Mesendoderm (in vitro differentiated cells): ENCODE measurements at regions not wholly inside any gene's neighbourhood (a gene's known extent, or its start where the extent isn't known, plus 50 kb on each side); places are given as distances from the start of the nearest gene placed in this dataset.

Experiments used
- DNase-seq: peaks from one replicate; pipeline ENCODE4 v3.0.0; 2013
- H2AK5ac ChIP-seq: 2 replicates; pipeline ENCODE4 v1.6.1; 2013; ENCODE audit warnings: low read length, inconsistent platforms
- H2BK120ac ChIP-seq: 2 replicates; pipeline ENCODE4 v1.6.1; 2013; ENCODE audit warnings: low read depth, mild to moderate bottlenecking, low read length, moderate library complexity, mixed read lengths
- H2BK15ac ChIP-seq: replicated peaks from 2 replicates; pipeline ENCODE4 v1.6.1; 2013; ENCODE audit warnings: low read depth, mild to moderate bottlenecking, moderate library complexity
- H2BK5ac ChIP-seq: 2 replicates; pipeline ENCODE4 v1.6.1; 2013; ENCODE audit warnings: low read length, inconsistent platforms
- H3K18ac ChIP-seq: 2 replicates; pipeline ENCODE4 v1.6.1; 2013; ENCODE audit warnings: mild to moderate bottlenecking, low read length, mixed read lengths
- H3K23ac ChIP-seq: one replicate; pipeline ENCODE4 v1.6.1; 2013; ENCODE audit warnings: low read length
- H3K27ac ChIP-seq: 2 replicates; pipeline ENCODE4 v1.5.1; 2013; ENCODE audit warnings: low read depth, mild to moderate bottlenecking, inconsistent platforms, low read length, moderate library complexity
- H3K27me3 ChIP-seq: 2 replicates; pipeline ENCODE4 v1.6.1; 2013; ENCODE audit warnings: low read length, control low read depth, mild to moderate bottlenecking, inconsistent platforms; ENCODE audit not compliant: insufficient read depth, poor library complexity
- H3K36me3 ChIP-seq: 2 replicates; pipeline ENCODE4 v1.6.1; 2013; ENCODE audit warnings: low read length, inconsistent platforms; ENCODE audit not compliant: control insufficient read depth, insufficient read depth
- H3K4ac ChIP-seq: one replicate; pipeline ENCODE4 v1.6.1; 2013; ENCODE audit warnings: low read depth, mild to moderate bottlenecking, low read length, moderate library complexity
- H3K4me1 ChIP-seq: 2 replicates; pipeline ENCODE4 v1.6.1; 2013; ENCODE audit warnings: low read depth, low read length, inconsistent platforms; ENCODE audit not compliant: control insufficient read depth
- H3K4me2 ChIP-seq: 2 replicates; pipeline ENCODE4 v1.6.1; 2013; ENCODE audit warnings: low read length
- H3K4me3 ChIP-seq: 2 replicates; pipeline ENCODE4 v1.5.1; 2013; ENCODE audit warnings: mild to moderate bottlenecking, low read length
- H3K56ac ChIP-seq: one replicate; pipeline ENCODE4 v1.6.1; 2013; ENCODE audit warnings: low read length
- H3K79me1 ChIP-seq: 2 replicates; pipeline ENCODE4 v1.6.1; 2013; ENCODE audit warnings: low read length, inconsistent platforms
- H3K79me2 ChIP-seq: 2 replicates; pipeline ENCODE4 v1.6.1; 2013; ENCODE audit warnings: mild to moderate bottlenecking, low read length; ENCODE audit not compliant: control insufficient read depth, insufficient read depth
- H3K9ac ChIP-seq: 2 replicates; pipeline ENCODE4 v1.6.1; 2013; ENCODE audit warnings: low read length, inconsistent platforms
- H4K5ac ChIP-seq: one replicate; pipeline ENCODE4 v1.6.1; 2013; ENCODE audit warnings: low read length
- H4K8ac ChIP-seq: one replicate; pipeline ENCODE4 v1.6.1; 2013; ENCODE audit warnings: low read depth, mild to moderate bottlenecking, control low read depth, low read length, moderate library complexity
- WGBS: extraction: QIAGEN DNeasy Blood & Tissue Kit; methylation state at CpG from one replicate; pipeline ENCODE4 v1.1.7; 2013; ENCODE audit warnings: low lambda C conversion rate, missing lambda C conversion rate; ENCODE audit not compliant: insufficient coverage; ENCODE audit errors: extremely low coverage; 5-methylcytosine and 5-hydroxymethylcytosine counted together

GRCh38 chr6:167572106-167572505 lies 247.2 kb downstream of the TTLL2 start:
- DNase-seq = no peak
- no peak overlapping the region for H3K4me3 ChIP-seq
- no peak overlapping the region for H3K18ac ChIP-seq
- H3K9ac ChIP-seq = no peak overlapping the region
- no peaks in the 10 kb centered on the region for H3K79me2 ChIP-seq
- no peak overlapping the region for H2AK5ac ChIP-seq
- H3K4me1 ChIP-seq = no peaks in the 10 kb centered on the region
- H2BK15ac ChIP-seq = no peak overlapping the region
- no peak overlapping the region for H3K23ac ChIP-seq
- no peak overlapping the region for H2BK120ac ChIP-seq
- H3K4me2 ChIP-seq = no peak overlapping the region
- no peak overlapping the region for H4K8ac ChIP-seq
- no peaks in the 10 kb centered on the region for H3K36me3 ChIP-seq
- H2BK5ac ChIP-seq = no peak overlapping the region
- H3K56ac ChIP-seq = no peak overlapping the region
- WGBS = no CpG with 5 or more reads among the region's 10 CpGs
- H3K4ac ChIP-seq = no peak overlapping the region
- H3K27me3 ChIP-seq = no peaks in the 10 kb centered on the region
- H4K5ac ChIP-seq = no peak overlapping the region
- no peak overlapping the region for H3K27ac ChIP-seq
- H3K79me1 ChIP-seq = no peaks in the 10 kb centered on the region

- no peak overlapping the region for H3K4me2 ChIP-seq
- H2BK5ac ChIP-seq = no peak overlapping the region
- no peak overlapping the region for H3K4ac ChIP-seq
- H3K56ac ChIP-seq = peak overlapping the region; percentile 42
- no peak overlapping the region for H4K8ac ChIP-seq
- no peak overlapping the region for H3K4me3 ChIP-seq
- no peak overlapping the region for H3K23ac ChIP-seq
- no peaks in the 10 kb centered on the region for H3K4me1 ChIP-seq
- H3K79me1 ChIP-seq = no peaks in the 10 kb centered on the region
- no peaks in the 10 kb centered on the region for H3K36me3 ChIP-seq
- H2BK120ac ChIP-seq = no peak overlapping the region
- no peak for DNase-seq
- H2AK5ac ChIP-seq = no peak overlapping the region
- no peak overlapping the region for H3K27ac ChIP-seq
- no peaks in the 10 kb centered on the region for H3K79me2 ChIP-seq
- H3K9ac ChIP-seq = no peak overlapping the region
- H2BK15ac ChIP-seq = no peak overlapping the region
- no peaks in the 10 kb centered on the region for H3K27me3 ChIP-seq
- no CpG with 5 or more reads among the region's 13 CpGs for WGBS
- no peak overlapping the region for H3K18ac ChIP-seq
- H4K5ac ChIP-seq = no peak overlapping the region
Measured at GRCh38 chr6:167572841-167573271, 248.0 kb downstream of the TTLL2 start.

- Histone ChIP-seq H2BK120ac (no peak overlapping the region), H4K8ac (no peak overlapping the region), H4K5ac (no peak overlapping the region), H3K56ac (no peak overlapping the region), H3K27me3 (no peaks in the 10 kb centered on the region), H2BK15ac (no peak overlapping the region), H3K18ac (no peak overlapping the region), H3K4me2 (no peak overlapping the region), H3K27ac (no peak overlapping the region), H2AK5ac (no peak overlapping the region), H2BK5ac (no peak overlapping the region), H3K23ac (no peak overlapping the region), H3K79me1 (no peaks in the 10 kb centered on the region), H3K9ac (no peak overlapping the region), H3K4me1 (no peaks in the 10 kb centered on the region), H3K4ac (no peak overlapping the region), H3K36me3 (no peaks in the 10 kb centered on the region), H3K79me2 (no peaks in the 10 kb centered on the region), H3K4me3 (no peak overlapping the region)
- DNase-seq = no peak
- WGBS = no CpG with 5 or more reads among the region's 16 CpGs
Measured at GRCh38 chr6:167573461-167574215, 248.8 kb downstream of the TTLL2 start.

GRCh38 chr6:167574431-167575151 lies 249.7 kb downstream of the TTLL2 start:
- no peaks in the 10 kb centered on the region for H3K79me1 ChIP-seq
- no peak overlapping the region for H3K18ac ChIP-seq
- H2BK5ac ChIP-seq = no peak overlapping the region
- H3K27ac ChIP-seq = no peak overlapping the region
- no peaks in the 10 kb centered on the region for H3K36me3 ChIP-seq
- no peak overlapping the region for H3K23ac ChIP-seq
- no peak overlapping the region for H3K4me2 ChIP-seq
- no peak for DNase-seq
- H2BK15ac ChIP-seq = no peak overlapping the region
- no peak overlapping the region for H3K4ac ChIP-seq
- H2AK5ac ChIP-seq = no peak overlapping the region
- no peak overlapping the region for H4K5ac ChIP-seq
- WGBS = no CpG with 5 or more reads among the region's 29 CpGs
- H3K56ac ChIP-seq = no peak overlapping the region
- H3K27me3 ChIP-seq = no peaks in the 10 kb centered on the region
- no peak overlapping the region for H2BK120ac ChIP-seq
- no peak overlapping the region for H4K8ac ChIP-seq
- H3K79me2 ChIP-seq = no peaks in the 10 kb centered on the region
- H3K4me1 ChIP-seq = no peaks in the 10 kb centered on the region
- no peak overlapping the region for H3K4me3 ChIP-seq
- H3K9ac ChIP-seq = no peak overlapping the region

- DNase-seq = no peak
- no peak overlapping the region for H2AK5ac ChIP-seq
- no peak overlapping the region for H3K18ac ChIP-seq
- no peak overlapping the region for H4K8ac ChIP-seq
- no peak overlapping the region for H4K5ac ChIP-seq
- no peaks in the 10 kb centered on the region for H3K79me2 ChIP-seq
- H3K4ac ChIP-seq = no peak overlapping the region
- H3K56ac ChIP-seq = no peak overlapping the region
- no peak overlapping the region for H3K23ac ChIP-seq
- WGBS = no CpG with 5 or more reads among the region's 23 CpGs
- no peaks in the 10 kb centered on the region for H3K36me3 ChIP-seq
- H2BK5ac ChIP-seq = no peak overlapping the region
- H3K4me3 ChIP-seq = no peak overlapping the region
- H3K4me2 ChIP-seq = no peak overlapping the region
- no peak overlapping the region for H3K9ac ChIP-seq
- no peak overlapping the region for H2BK120ac ChIP-seq
- H3K4me1 ChIP-seq = no peaks in the 10 kb centered on the region
- H2BK15ac ChIP-seq = no peak overlapping the region
- no peaks in the 10 kb centered on the region for H3K79me1 ChIP-seq
- H3K27me3 ChIP-seq = no peaks in the 10 kb centered on the region
- no peak overlapping the region for H3K27ac ChIP-seq
Measured at GRCh38 chr6:167575158-167575696, 250.3 kb downstream of the TTLL2 start.
